ENCODE measurements at regions not wholly inside any gene's neighbourhood (a gene's known extent, or its start where the extent isn't known, plus 50 kb on each side); places are given as distances from the start of the nearest gene placed in this dataset.
"Not testable (repeated sequence)": the region's sequence is repeated elsewhere in the genome, so short reads cannot be mapped to it uniquely, and the experiment has no call there.

- DNase-seq (no peak), ATAC-seq (ENCODE audit: insufficient read depth, low FRiP score) (no peak)
- Histone ChIP-seq H3K9ac (ENCODE audit: insufficient read depth in 1 of 2, low read length in 2 of 2) (no peak overlapping the region), H3K27ac (ENCODE audit: low read depth in 1 of 2, low read length in 1 of 2) (no peak overlapping the region), H3K27me3 (ENCODE audit: control insufficient read depth in 3 of 3, insufficient read depth in 3 of 3, low read length in 2 of 3) (no peaks in the 10 kb centered on the region), H3K9me3 (ENCODE audit: control insufficient read depth in 4 of 4, insufficient read depth in 3 of 4, low read length in 3 of 4) (peaks cover 0 to 7% (median 4%) of the 10 kb centered on the region in 4 donors), H3K4me1 (ENCODE audit: control insufficient read depth in 5 of 5, insufficient read depth in 5 of 5, low read length in 5 of 5) (no peaks in the 10 kb centered on the region), H3K4me3 (no peak overlapping the region), H3K36me3 (ENCODE audit: control insufficient read depth in 4 of 4, insufficient read depth in 4 of 4, low read length in 4 of 4) (no peaks in the 10 kb centered on the region)
- no peak for TF ChIP-seq CTCF (IDR thresholded peaks at IDR 0.05; ENCODE audit: control extremely low read depth, extremely low read depth)
Observed at GRCh38 chrX:534804-535203, 95.8 kb upstream of the SHOX start.

GRCh38 chrX:536616-537015 lies 94.0 kb upstream of the SHOX start:
- DNase-seq (no peak), ATAC-seq (ENCODE audit: insufficient read depth, low FRiP score) (no peak)
- no peaks in the 10 kb centered on the region for H3K36me3 ChIP-seq (ENCODE audit: control insufficient read depth in 4 of 4, insufficient read depth in 4 of 4, low read length in 4 of 4)
- no peaks in the 10 kb centered on the region for H3K27me3 ChIP-seq (ENCODE audit: control insufficient read depth in 3 of 3, insufficient read depth in 3 of 3, low read length in 2 of 3)
- no peaks in the 10 kb centered on the region for H3K4me1 ChIP-seq (ENCODE audit: control insufficient read depth in 5 of 5, insufficient read depth in 5 of 5, low read length in 5 of 5)
- H3K27ac ChIP-seq (ENCODE audit: low read depth in 1 of 2, low read length in 1 of 2), result no peak overlapping the region
- TF ChIP-seq CTCF (IDR thresholded peaks at IDR 0.05; ENCODE audit: control extremely low read depth, extremely low read depth), result no peak
- H3K9ac ChIP-seq (ENCODE audit: insufficient read depth in 1 of 2, low read length in 2 of 2), result no peak overlapping the region
- peaks cover 0 to 1% (median 0%) of the 10 kb centered on the region in 4 donors for H3K9me3 ChIP-seq (ENCODE audit: control insufficient read depth in 4 of 4, insufficient read depth in 3 of 4, low read length in 3 of 4)
- H3K4me3 ChIP-seq, result no peak overlapping the region
- WGBS, 2 donors, result 93 to 94% methylated on average over 19 of the region's 19 CpGs

- Histone ChIP-seq H3K27ac (ENCODE audit: low read depth in 1 of 2, low read length in 1 of 2) (no peak overlapping the region), H3K36me3 (ENCODE audit: control insufficient read depth in 4 of 4, insufficient read depth in 4 of 4, low read length in 4 of 4) (no peaks in the 10 kb centered on the region), H3K27me3 (ENCODE audit: control insufficient read depth in 3 of 3, insufficient read depth in 3 of 3, low read length in 2 of 3) (no peaks in the 10 kb centered on the region), H3K9ac (ENCODE audit: insufficient read depth in 1 of 2, low read length in 2 of 2) (no peak overlapping the region), H3K4me3 (no peak overlapping the region), H3K9me3 (ENCODE audit: control insufficient read depth in 4 of 4, insufficient read depth in 3 of 4, low read length in 3 of 4) (peaks cover 0 to 3% (median 0%) of the 10 kb centered on the region in 4 donors), H3K4me1 (ENCODE audit: control insufficient read depth in 5 of 5, insufficient read depth in 5 of 5, low read length in 5 of 5) (no peaks in the 10 kb centered on the region)
- no peak for DNase-seq
- TF ChIP-seq CTCF (IDR thresholded peaks at IDR 0.05; ENCODE audit: control extremely low read depth, extremely low read depth), result no peak
- 87 to 89% methylated on average over 18 of the region's 18 CpGs for WGBS, 2 donors
- no peak for ATAC-seq (ENCODE audit: insufficient read depth, low FRiP score)
Observed at GRCh38 chrX:537151-537550, 93.4 kb upstream of the SHOX start.

GRCh38 chrX:538311-538710 lies 92.3 kb upstream of the SHOX start:
- TF ChIP-seq CTCF (IDR thresholded peaks at IDR 0.05; ENCODE audit: control extremely low read depth, extremely low read depth), result no peak
- Histone ChIP-seq H3K4me3 (no peak overlapping the region), H3K9me3 (ENCODE audit: control insufficient read depth in 4 of 4, insufficient read depth in 3 of 4, low read length in 3 of 4) (peaks cover 0 to 5% (median 0%) of the 10 kb centered on the region in 4 donors), H3K27me3 (ENCODE audit: control insufficient read depth in 3 of 3, insufficient read depth in 3 of 3, low read length in 2 of 3) (no peaks in the 10 kb centered on the region), H3K36me3 (ENCODE audit: control insufficient read depth in 4 of 4, insufficient read depth in 4 of 4, low read length in 4 of 4) (no peaks in the 10 kb centered on the region), H3K9ac (ENCODE audit: insufficient read depth in 1 of 2, low read length in 2 of 2) (no peak overlapping the region), H3K4me1 (ENCODE audit: control insufficient read depth in 5 of 5, insufficient read depth in 5 of 5, low read length in 5 of 5) (no peaks in the 10 kb centered on the region), H3K27ac (ENCODE audit: low read depth in 1 of 2, low read length in 1 of 2) (no peak overlapping the region)
- no peak for ATAC-seq (ENCODE audit: insufficient read depth, low FRiP score)
- WGBS, 2 donors, result 85 to 89% methylated on average over 11 of the region's 11 CpGs
- no peak for DNase-seq

GRCh38 chrX:541006-541405 lies 89.6 kb upstream of the SHOX start:
- not testable (repeated sequence) for ATAC-seq (ENCODE audit: insufficient read depth, low FRiP score); H3K9ac ChIP-seq (ENCODE audit: insufficient read depth in 1 of 2, low read length in 2 of 2); H3K4me3 ChIP-seq; H3K27me3 ChIP-seq (ENCODE audit: control insufficient read depth in 3 of 3, insufficient read depth in 3 of 3, low read length in 2 of 3); DNase-seq; H3K4me1 ChIP-seq (ENCODE audit: control insufficient read depth in 5 of 5, insufficient read depth in 5 of 5, low read length in 5 of 5); H3K27ac ChIP-seq (ENCODE audit: low read depth in 1 of 2, low read length in 1 of 2); H3K36me3 ChIP-seq (ENCODE audit: control insufficient read depth in 4 of 4, insufficient read depth in 4 of 4, low read length in 4 of 4); H3K9me3 ChIP-seq (ENCODE audit: control insufficient read depth in 4 of 4, insufficient read depth in 3 of 4, low read length in 3 of 4)
- 88 to 92% methylated on average over 10 of the region's 10 CpGs for WGBS, 2 donors

All from lung (tissue), 11 donors.